ENCODE measurements at regions not wholly inside any gene's neighbourhood (a gene's known extent, or its start where the extent isn't known, plus 50 kb on each side); places are given as distances from the start of the nearest gene placed in this dataset.

DNA sequence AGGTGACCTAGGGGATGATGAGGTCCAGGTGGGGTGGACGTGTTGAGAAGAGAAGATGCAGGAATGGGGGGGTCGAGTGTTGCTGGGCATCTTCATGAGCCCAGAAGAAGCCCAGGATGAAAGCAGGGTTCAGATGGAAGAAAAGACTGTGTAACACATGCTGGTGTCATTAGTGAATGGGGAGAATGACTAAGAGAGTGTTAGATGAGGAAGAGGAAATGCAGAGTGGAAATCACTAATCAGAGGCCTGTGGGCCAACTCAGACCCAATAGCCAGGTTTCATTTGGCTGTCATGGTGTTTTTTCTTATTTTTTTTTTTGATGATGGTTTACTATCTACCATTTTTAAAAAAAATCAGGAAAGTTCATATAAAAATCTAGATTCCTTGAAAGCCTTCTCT is 180.8 kb upstream of the CAMK1G start:
- TF ChIP-seq CTCF (conservative IDR thresholded peaks at IDR 0.05; ENCODE audit: low read length) (no peak), EZH2phosphoT487 (IDR thresholded peaks at IDR 0.05; ENCODE audit: borderline replicate concordance) (no peak)

All from Loucy (cell line).